ENCODE measurements at regions not wholly inside any gene's neighbourhood (a gene's known extent, or its start where the extent isn't known, plus 50 kb on each side); places are given as distances from the start of the nearest gene placed in this dataset.
"Not testable (repeated sequence)": the region's sequence is repeated elsewhere in the genome, so short reads cannot be mapped to it uniquely, and the experiment has no call there.

- not testable (repeated sequence) for TF ChIP-seq CTCF, POLR2A (IDR thresholded peaks at IDR 0.05)
Observed at GRCh38 chr6:27172524-27173231, 74.8 kb upstream of the PRSS16 start.

Measured in esophagus squamous epithelium (tissue), 4 donors.